ENCODE measurements at regions not wholly inside any gene's neighbourhood (a gene's known extent, or its start where the extent isn't known, plus 50 kb on each side); places are given as distances from the start of the nearest gene placed in this dataset.

GRCh38 chr16:85205747-85206471, 93.6 kb upstream of the CIBAR2 start (continued):
- peak; percentile 15; the same call in 1 of the 2 replicates for TF ChIP-seq ARID4A (CRISPR knock-in tag; IDR thresholded peaks at IDR 0.05; ENCODE audit: borderline replicate concordance)
- 0 out of 2 replicates have a peak, but pooled peaks have one; percentile 44 for TF ChIP-seq GLI4 (CRISPR knock-in tag; IDR thresholded peaks at IDR 0.05; ENCODE audit: borderline replicate concordance)
- no peak for TF ChIP-seq SNAI1 (CRISPR knock-in tag; IDR thresholded peaks at IDR 0.05; ENCODE audit: borderline replicate concordance)
- TF ChIP-seq ZNF33A (CRISPR knock-in tag; IDR thresholded peaks at IDR 0.05; ENCODE audit: borderline replicate concordance): 0 out of 2 replicates have a peak, but pooled peaks have one; percentile 40
- TF ChIP-seq ZNF784 (CRISPR knock-in tag; IDR thresholded peaks at IDR 0.05; ENCODE audit: borderline replicate concordance): peak; percentile 82; the same call in 1 of the 2 replicates
- 0 out of 2 replicates have a peak, but pooled peaks have one; percentile 6 for TF ChIP-seq MNT (IDR thresholded peaks at IDR 0.05)
- no peak for TF ChIP-seq KLF6 (CRISPR knock-in tag; IDR thresholded peaks at IDR 0.05)
- TF ChIP-seq USF2 (IDR thresholded peaks at IDR 0.05; ENCODE audit: low read depth, low read length): peak; percentile 79
- TF ChIP-seq USF2 (CRISPR knock-in tag; IDR thresholded peaks at IDR 0.05; ENCODE audit: borderline replicate concordance): peak; percentile 78; the same call in 1 of the 2 replicates
- TF ChIP-seq KMT2B (CRISPR knock-in tag; IDR thresholded peaks at IDR 0.05): no peak
- peak; percentile 27; the same call in 1 of the 2 replicates for TF ChIP-seq ZFY (CRISPR knock-in tag; IDR thresholded peaks at IDR 0.05)
- 0 out of 2 replicates have a peak, but pooled peaks have one; percentile 19 for TF ChIP-seq ZNF7 (CRISPR knock-in tag; IDR thresholded peaks at IDR 0.05)
- 0 out of 2 replicates have a peak, but pooled peaks have one; percentile 13 for TF ChIP-seq NCOR1 (IDR thresholded peaks at IDR 0.05; ENCODE audit: borderline replicate concordance, low read length)
- 0 out of 2 replicates have a peak, but pooled peaks have one; percentile 21 for TF ChIP-seq PAXIP1 (CRISPR knock-in tag; conservative IDR thresholded peaks at IDR 0.05)
- no peak for TF ChIP-seq XBP1 (CRISPR knock-in tag; IDR thresholded peaks at IDR 0.05)
- TF ChIP-seq ZFX (CRISPR knock-in tag; IDR thresholded peaks at IDR 0.05; ENCODE audit: low read depth): peak; percentile 37; the same call in 1 of the 2 replicates
